ENCODE measurements at regions not wholly inside any gene's neighbourhood (a gene's known extent, or its start where the extent isn't known, plus 50 kb on each side); places are given as distances from the start of the nearest gene placed in this dataset.

- no peak for TF ChIP-seq CTCF (IDR thresholded peaks at IDR 0.05)
- no peak for TF ChIP-seq POLR2A (IDR thresholded peaks at IDR 0.05)
Measured at GRCh38 chr3:59153648-59154047, 103.8 kb upstream of the CFAP20DC start.
